UCSD-AML1 (cell line): ENCODE measurements at regions not wholly inside any gene's neighbourhood (a gene's known extent, or its start where the extent isn't known, plus 50 kb on each side); places are given as distances from the start of the nearest gene placed in this dataset.

Source experiments
- DNase-seq: peaks from one replicate; lab custom pipeline; 2025; ENCODE audit not compliant: unreplicated experiment; lab: John Stamatoyannopoulos, UW

- DNase-seq = no peak
These were observed 422.2 kb upstream of the CDH11 start for GRCh38 chr16:65543781-65544740.

DNA sequence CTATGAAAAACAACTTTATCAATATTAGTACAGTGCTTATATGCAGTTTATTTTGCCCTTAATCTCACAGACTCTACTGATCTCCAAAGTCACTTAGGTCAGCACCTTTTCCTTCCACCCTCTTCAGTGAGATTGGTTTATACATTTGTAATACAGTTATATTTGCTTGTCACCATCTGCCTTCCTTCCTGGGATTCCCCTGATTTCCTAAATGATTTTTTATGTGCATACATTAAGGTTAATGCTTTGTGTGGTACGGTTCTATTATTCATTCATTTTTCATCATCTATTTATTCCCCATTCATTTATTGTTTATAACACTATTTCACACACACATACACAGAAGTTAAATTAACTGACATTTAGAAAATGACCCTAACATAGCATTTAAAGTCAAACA is 419.8 kb upstream of the CDH11 start:
- no peak for DNase-seq

DNA sequence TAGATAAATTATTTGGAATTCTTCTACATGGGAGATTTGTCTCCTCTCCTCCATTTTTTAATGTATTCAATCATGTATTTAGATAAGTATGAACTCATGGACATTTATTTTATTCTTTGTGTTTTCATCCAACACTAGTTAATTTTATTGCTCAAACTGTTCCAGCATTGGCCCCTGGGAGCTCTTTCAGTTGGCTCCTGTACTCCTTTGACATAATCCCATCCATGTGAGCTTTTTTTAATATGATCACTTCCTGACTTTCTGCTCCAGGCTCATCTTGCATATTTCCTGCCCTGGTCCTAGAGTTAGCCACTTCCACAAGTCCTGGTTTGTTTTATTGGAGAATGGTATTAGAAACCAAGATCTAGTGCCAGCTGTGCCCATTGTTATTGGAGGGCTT is 419.0 kb upstream of the CDH11 start:
- no peak for DNase-seq

GRCh38 chr16:65538976-65539375 is 417.1 kb upstream of the CDH11 start:
- DNase-seq = no peak

GRCh38 chr16:65537336-65537735 is 415.5 kb upstream of the CDH11 start:
- DNase-seq = no peak

DNA sequence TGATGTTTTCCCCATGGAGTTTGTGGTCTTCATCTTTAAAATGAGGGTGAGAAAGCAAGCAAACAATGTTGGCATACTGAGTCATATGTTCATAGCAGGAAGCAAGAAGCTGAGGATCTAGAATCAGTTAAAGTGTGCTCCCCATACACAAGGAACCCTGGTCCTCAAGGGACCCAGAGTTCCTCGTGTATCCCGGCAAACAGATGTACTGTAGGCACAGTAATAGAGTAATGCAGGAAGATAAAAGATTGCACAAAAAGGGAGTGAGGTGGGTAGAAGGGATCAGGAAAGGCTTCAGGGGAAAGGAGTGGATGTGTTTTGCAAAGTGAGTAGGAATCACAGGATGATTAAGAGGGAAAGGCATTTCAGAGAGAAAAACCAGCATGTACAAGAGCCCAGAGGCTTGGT is 412.3 kb upstream of the CDH11 start:
- no peak for DNase-seq

DNA sequence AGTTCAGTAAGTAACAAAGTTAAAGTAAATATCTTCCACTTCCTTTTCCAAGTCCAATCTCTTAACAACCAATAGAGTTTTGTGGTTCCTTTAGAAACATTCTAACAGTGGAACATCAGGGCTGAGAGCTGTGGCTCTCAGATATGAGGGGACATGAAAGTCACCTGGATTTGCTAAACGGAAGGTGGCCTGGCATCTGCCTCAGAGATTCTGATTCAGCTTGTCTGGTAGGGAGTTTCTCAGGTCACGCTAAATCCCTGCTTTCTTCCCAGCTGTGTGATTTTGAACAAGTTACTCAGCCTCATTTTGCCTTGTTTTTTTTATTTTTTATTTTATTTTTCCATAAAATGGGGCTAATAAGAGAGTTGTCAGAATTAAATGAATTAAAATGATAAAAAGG is 411.0 kb upstream of the CDH11 start:
- DNase-seq = no peak

GRCh38 chr16:65532258-65532657 is 410.4 kb upstream of the CDH11 start:
- no peak for DNase-seq

GRCh38 chr16:65531475-65531874 is 409.6 kb upstream of the CDH11 start:
- DNase-seq = no peak

GRCh38 chr16:65525707-65526106 is 403.8 kb upstream of the CDH11 start:
- DNase-seq = no peak

GRCh38 chr16:65524997-65525396 is 403.1 kb upstream of the CDH11 start:
- DNase-seq = no peak

- no peak for DNase-seq
These were observed 402.4 kb upstream of the CDH11 start for GRCh38 chr16:65524231-65524630.

DNA sequence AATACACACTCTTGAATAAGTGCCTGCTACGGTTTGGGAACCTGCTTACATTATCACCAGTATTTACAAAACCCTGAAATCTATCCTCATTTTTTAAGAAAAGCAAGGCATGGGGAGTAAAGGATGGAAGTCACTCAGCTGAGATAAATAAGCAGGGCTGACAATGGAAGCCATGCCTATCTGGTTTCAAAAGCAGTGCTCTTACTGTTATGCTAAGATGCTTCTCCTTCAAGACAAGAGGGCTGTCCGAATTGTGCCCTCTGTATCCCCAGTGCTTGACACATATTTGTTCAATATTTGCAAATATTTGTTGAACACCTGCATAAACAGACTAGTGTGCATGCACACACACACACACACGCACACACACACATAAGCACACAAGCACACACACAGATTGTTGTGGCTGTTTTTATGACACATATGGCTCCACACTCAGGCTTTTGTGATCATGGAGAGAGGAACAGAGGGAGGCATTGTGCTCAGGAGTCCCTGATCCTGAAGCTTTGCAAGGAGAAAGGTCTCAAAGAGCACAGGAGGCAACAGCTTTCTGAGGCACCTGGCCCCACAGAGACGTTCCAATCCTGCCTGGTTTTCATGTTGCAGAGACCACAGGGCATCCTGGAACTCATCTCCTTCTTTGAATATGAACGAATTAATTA is 401.6 kb upstream of the CDH11 start:
- DNase-seq = no peak

GRCh38 chr16:65522412-65522811 is 400.5 kb upstream of the CDH11 start:
- DNase-seq = no peak

DNA sequence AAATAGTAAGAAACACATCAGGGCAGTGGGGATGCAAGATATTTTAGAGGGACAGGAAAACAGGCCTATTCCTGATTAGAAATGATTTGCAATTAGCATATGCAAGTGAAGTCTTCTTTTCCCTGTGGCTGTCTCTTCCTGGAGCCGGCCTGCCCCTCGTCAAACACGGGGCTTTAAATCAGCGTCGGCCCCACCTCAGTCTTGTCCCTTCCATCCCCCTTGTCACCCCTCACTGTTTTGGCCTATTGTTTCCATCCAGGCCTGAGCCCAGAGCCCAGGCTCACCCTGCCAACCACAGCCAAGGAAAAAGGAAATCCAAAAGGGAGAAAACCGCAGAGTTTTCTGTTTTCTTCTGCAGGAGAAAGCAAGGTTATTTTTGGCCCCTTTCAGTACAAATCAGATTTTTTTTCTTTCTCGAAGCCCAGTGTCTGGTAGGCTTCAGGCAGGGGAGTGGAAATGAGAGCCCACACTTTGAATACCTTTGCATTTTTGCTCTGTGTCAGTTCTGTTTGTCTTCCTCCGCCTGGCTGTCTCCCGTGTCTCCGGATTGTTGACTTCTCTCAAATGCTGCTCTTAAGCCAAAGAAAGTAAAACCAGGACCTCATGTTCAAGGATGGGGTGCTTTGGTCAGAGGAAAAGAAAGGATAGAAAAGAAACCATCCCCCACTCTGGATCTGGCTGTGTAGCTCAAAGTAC is 399.9 kb upstream of the CDH11 start:
- no peak for DNase-seq

GRCh38 chr16:65519402-65519801 is 397.5 kb upstream of the CDH11 start:
- no peak for DNase-seq

- no peak for DNase-seq
These were observed 393.3 kb upstream of the CDH11 start for GRCh38 chr16:65515193-65515592.

- DNase-seq = no peak
These were observed 389.0 kb upstream of the CDH11 start for GRCh38 chr16:65510850-65511249.

- DNase-seq = no peak
These were observed 388.4 kb upstream of the CDH11 start for GRCh38 chr16:65510241-65510640.

GRCh38 chr16:65509172-65509571 is 387.3 kb upstream of the CDH11 start:
- no peak for DNase-seq

GRCh38 chr16:65500919-65501318 is 379.1 kb upstream of the CDH11 start:
- no peak for DNase-seq

DNA sequence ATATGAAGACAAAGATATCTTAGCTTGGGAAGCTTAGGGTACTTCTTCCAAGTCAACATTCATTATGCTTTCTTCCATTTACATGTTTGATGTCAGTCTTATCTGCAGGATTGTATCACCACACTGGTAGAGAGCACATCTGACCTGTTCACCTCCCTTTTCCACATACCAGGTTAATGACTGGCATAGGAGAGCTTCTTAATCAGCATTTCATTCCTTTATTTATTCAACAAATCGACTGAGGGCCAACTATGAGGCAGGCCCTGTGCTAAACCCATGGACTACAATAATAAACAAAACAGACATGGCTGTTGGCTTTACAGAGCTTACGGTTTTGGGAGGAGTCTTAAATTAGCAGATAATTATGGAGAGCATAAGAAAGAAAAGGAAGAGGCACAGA is 378.1 kb upstream of the CDH11 start:
- DNase-seq = no peak
